ENCODE measurements at regions not wholly inside any gene's neighbourhood (a gene's known extent, or its start where the extent isn't known, plus 50 kb on each side); places are given as distances from the start of the nearest gene placed in this dataset.
"Not testable (repeated sequence)": the region's sequence is repeated elsewhere in the genome, so short reads cannot be mapped to it uniquely, and the experiment has no call there.

DNA sequence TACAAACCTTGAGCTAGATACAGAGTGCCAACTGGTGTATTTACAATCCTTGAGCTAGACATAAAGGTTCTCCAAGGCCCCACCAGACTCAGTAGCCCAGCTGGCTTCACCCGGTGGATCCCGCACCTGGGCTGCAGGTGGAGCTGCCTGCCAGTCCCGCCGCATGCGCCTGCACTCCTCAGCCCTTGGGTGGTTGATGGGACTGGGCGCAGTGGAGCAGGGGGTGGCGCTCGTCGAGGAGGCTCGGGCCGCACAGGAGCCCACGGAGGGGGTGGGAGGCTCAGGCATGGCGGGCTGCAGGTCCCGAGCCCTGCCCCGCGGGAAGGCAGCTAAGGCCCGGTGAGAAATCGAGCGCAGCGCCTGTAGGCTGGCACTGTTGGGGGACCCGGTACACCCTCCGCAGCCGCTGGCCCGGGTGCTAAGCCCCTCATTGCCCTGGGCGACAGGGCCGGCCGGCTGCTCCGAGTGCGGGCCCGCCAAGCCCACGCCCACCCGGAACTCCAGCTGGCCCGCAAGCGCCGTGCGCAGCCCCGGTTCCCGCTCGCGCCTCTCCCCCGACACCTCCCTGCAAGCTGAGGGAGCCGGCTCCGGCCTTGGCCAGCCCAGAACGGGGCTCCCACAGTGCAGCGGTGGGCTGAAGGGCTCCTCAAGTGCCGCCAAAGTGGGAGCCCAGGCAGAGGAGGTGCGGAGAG lies 116.5 kb upstream of the NEIL3 start:
- not testable (repeated sequence) for DNase-seq

DNA sequence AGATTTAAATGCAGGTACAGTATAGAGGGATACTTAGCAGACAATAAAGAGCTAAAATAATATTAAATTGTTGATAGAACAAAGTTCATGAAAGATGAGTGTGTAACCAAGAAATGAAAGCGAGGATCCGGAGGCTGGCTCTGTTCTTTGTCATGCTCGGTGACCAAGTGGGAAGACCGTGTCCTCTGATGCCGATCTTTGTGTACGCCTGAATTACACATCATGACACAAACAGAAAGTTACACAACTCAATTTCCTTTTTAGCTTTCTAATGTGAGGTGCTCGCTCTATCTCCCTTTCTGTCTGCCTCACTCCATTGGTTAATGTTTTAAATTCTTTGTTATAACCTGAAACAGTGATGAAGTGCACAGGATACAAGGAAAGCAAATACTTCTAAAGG lies 114.8 kb upstream of the NEIL3 start:
- DNase-seq, result no peak

DNA sequence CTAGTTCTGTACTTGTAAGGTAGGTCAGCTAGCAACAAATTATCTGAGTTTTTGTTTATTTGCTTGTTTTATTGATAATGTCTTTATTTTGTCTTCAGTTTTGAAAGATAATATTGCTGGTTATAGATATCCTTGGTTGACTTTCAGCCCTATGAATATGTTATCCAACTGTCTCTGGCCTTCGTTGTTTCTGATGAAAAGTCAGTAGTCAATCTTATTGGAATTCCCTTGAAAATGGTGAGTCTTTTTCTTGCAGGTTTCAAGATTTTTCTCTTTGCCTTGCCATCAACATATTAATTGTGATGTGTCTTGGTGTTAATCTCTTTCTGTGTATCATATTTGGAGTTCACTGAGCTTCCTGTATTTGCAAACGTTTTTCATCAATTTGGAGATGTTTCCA lies 113.1 kb upstream of the NEIL3 start:
- no peak for DNase-seq

DNA sequence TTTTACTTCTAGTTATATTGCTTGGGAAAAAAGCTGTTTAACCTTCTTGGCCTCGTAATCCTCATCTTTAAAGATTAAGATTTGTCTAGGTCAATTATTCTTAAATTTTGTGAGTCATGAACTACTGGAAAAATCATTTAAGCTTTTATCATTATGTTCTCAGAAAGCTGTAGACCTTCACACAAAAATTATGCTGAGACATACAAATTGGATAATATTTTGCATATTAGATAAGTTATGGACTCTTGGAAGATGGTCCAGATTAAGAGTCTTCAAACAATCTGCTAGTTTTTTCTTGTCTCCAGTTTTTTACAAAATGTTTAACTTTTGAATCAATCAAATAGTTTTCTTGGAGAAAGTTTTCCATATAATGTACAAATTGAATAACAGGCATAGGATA lies 108.1 kb upstream of the NEIL3 start:
- DNase-seq, result no peak

DNA sequence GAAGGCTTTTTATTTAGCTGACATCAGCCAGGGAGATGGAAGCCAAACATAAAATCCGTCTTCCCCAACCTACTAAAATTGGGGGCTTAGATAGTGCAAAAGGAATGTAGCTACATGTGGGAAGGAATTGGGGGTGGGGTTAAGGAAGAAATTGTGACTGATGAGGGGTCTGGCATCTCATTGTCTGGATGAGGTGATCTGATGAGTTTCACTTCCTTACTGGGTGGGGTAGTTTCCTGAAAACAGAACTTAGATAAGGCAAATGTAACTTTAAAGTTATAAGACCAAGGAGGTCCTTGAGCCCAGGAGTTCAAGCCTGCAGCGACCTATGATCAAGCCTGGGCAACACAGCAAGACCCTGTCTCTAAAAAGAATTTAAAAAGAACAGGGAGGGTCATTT lies 105.5 kb upstream of the NEIL3 start:
- no peak for DNase-seq

DNA sequence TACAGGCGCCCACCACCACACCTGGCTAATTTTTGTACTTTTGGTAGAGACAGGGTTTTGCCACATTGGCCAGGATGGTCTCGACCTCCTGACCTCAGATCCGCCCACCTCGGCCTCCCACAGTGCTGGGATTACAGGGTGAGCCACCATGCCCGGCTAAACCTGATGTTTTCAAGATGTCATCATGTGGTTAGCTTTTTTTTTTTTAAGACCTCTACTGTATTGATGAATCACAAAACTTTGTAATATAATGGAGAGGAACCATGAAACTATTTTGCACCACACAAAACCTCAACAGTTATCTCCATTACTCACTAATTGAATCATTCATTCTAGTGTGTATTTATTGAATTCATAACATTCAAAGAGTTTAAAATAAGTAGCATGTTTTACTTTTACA lies 94.7 kb upstream of the NEIL3 start:
- DNase-seq, result no peak

DNA sequence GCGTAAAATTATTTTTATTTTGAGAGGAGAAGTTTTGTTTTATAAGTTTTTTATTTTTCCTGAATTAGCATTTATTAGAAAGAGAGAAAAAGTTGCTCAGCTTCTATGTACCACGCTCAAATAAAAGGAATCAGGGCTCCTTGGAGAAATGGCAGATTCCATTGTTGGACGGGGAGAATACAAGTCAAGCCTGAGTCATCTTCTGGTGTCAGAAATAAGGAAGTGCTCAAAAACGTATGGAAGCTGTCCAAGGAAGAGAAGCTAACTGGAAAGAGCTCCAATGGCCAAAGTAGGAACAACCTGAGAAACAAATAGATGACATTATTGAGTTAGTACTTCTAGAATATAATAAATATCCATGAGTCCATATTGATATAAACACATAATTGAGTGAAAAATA lies 89.3 kb upstream of the NEIL3 start:
- no peak for DNase-seq

DNA sequence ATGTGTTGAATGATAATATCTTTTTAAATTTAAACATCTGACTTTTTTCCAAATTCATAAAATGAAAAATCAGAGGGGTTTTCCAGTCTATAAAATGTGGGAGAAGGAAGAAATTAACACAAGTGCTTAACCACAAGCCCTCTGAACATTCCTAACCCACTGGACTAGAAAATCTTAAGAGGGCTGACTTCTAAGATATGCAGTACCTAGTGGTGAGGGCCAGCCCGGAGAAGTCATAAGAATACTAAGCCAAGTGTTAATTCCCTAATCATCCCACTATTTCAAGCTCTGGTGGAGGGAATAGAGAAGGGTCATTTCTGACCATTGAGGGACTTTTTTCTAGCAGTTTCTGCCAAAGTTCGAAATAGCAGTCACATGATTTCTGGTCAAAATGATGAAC lies 86.9 kb upstream of the NEIL3 start:
- no peak for DNase-seq

DNA sequence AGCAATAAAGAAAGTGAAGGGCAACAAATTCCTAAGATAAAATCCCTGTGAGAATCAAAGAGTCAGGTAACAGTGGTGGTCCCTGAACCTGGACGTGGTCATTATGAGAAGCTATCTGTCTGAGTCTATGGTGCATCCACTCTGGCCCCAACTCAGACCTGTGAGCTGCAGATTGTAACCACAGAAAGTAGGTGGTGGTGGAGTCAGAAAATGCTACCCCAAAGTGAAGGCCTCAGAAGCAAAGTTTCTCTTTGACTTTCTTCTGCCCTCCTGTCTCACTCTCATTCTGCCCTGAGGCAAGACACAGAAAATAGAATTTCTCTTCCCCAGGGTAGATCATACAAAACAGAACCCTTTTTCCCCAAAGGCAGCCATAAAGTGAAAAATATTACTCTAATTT lies 84.1 kb upstream of the NEIL3 start:
- no peak for DNase-seq

DNA sequence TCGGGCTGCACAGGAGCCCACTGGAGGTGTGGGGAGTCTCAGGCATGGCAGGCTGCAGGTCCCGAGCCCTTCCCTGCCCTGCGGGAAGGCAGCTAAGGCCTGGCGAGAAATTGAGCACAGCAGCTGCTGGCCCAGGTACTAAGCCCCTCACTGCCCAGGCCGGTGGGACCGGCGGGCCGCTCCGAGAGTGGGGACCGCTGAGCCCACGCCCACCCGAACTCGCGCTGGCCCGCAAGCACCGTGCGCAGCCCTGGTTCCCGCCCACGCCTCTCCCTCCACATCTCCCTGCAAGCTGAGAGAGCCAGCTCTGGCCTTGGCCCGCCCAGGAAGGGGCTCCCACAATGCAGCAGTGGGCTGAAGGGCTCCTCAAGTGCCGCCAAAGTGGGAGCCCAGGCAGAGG lies 82.0 kb upstream of the NEIL3 start:
- DNase-seq, result no peak

DNA sequence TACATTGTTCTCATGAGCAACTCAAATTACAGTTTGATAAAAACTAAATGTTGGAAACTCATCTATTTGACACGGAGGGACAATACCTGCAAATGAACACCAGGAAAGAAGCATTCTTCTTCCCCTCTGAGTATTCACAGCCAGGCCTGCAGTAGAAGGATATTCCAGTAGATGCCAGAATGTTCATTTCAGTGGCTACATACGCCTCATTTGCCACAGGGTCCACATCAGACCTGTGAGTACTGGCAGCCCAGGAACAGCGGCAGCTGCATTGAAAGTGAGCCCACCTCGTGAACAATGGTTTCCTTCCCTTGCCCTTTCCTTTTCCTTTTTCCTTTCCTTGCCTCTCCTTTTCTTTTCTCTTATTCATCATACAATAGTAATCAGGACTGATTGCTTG lies 81.1 kb upstream of the NEIL3 start:
- no peak for DNase-seq

DNA sequence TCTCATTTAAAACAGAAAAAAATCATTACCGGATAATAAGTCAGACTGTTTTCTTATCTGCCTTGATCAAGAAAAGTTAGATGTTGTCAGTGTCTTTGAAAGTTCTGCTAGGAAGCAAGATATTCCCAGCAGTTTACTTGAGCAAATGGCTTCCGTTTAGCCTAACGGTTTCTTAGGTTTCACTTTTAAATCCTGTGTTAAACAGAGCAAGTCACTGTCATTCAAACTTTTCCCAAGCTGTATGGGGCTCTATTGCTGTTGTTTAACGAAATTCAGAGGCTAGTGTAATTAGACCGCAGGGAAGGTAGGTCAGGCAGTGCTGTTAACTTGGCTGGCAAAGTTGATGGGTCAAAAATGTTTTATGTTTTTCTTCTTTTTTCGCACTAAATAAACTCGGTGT lies 80.3 kb upstream of the NEIL3 start:
- DNase-seq, result no peak

DNA sequence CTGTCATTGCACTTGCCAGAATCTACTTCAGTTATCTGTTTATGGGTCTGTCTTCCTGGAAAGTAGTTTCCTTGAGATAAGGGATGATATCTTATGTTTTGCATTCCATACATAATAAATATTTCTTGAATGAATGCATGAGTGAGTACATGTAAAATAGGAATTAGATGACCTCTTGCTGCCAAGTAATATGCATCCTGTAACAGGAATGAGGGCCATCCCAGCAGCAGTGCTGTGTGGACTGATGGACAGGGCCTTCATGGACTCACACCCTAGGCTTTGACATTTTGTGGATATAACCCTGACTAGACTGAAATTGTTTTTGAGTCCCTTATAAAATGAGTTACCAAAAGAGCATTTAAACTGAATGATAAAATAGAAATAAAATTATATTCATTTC lies 77.2 kb upstream of the NEIL3 start:
- no peak for DNase-seq

DNA sequence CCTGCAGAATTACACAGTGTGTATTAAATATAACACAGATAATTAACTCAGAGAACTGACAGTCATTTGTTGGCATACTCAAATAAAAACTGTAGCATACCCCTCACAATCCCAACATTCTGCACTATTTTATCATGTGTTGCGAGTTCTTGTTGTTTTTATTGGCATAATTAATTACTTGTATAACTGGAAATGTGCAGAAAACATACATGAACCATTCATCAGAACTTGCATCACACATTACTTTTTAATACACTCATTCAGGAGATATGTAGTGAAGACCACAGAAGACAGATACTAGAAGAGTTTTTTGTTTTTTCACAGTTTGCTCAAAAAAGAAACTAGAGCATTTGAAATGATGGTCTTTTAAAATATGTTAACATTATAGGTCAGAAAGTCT lies 74.6 kb upstream of the NEIL3 start:
- DNase-seq, result no peak

DNA sequence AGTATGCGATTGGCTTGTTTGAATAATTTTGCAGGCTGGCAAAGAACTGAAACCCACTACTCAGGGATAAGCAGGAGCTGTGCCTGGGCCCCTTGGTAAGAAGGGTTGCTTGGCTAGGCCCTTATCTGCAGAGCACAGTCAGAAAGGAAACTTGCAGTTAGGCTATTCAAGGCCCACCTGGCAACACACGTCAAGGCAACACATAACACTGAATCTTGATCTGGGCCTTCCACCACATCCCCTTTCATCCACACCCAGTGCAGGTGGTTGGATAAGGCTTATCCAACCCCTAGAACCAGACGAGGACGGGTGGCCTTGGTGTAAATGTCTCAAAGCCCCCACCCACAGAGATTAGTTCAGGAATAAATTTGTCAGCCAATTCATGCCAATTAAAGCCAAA lies 72.8 kb upstream of the NEIL3 start:
- DNase-seq, result no peak

DNA sequence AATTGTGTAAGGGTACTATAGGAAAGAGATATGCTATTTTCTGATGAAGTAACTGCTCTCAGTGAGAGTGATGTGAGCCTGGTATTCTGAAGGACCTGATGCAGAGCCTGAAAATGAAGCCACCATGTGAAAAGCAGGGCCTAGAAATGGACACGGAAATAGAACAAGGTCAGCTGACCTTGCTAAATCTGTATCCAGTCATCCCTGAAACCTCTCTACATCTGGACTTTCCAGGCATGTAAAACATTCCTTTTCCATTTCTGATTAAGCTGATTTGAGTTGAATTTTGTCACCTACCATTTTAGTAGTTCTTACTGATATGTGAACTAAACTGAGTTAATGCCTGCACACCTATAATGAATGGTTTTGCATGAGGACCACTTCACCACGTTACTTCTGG lies 72.4 kb upstream of the NEIL3 start:
- no peak for DNase-seq

DNA sequence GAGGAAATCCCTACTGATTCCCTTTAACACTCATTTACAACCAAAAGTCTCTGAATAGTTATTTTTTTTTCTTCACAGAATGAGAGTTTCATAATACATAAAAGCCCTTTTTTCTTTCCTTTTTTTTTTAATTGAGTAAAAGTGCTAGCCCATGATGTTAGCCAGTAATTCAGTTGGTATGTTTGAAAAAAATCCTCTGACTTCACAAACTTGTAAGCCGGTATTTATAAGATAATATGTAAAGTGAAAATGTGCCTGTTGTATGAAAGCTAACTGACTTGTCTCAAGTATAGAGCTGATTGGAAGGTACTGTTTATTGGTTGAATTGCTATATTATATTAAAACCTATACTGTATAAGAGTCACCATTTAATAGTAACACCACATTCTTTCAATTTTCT lies 70.2 kb upstream of the NEIL3 start:
- no peak for DNase-seq

DNA sequence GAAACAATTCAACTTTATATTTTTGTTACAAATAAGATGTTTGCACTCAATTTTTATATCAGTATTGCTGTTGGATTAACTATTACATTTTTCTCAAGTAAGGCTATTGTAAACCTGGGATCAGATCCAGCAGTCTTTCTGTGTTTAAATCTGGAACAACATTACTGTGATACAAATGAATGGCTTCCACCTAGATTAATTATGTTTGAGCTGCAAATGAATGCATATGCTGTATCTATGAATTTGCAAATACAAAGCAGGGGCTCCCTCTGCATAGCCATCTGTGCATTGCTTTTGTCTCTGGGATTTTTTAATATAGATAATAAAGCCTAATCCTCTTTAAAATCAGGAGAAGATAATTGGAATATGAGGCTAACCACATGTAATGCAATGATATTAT lies 69.8 kb upstream of the NEIL3 start:
- DNase-seq, result no peak

DNA sequence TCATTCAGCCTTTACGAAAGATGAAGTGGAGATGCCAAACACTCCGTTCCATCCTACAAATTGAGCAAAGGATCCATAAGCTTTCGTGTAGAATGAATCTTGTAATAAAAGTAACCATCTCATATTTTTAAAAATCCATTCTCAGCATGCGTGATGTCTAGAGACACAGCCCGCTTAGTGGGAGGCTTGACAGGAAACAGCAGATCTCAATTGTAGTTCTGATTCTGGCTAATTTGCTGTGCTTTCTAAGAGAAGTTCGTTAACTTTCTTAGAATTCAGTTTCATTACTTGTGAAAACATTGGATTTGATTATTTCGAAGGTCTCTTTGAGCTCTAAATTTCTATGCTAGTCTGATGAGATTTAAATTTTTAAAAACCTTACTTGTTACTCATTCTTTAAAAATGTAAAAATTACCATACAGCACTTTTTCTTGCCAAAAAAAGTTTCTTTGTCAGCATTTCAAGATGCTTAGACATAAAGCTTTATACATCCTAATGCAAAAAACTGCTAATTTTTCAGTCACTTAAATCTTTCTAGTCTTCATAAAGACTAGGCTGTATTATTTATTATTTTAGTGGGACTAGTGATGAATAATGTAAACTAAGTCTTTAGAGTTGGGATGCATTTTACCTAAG lies 66.9 kb upstream of the NEIL3 start:
- DNase-seq, result no peak

DNA sequence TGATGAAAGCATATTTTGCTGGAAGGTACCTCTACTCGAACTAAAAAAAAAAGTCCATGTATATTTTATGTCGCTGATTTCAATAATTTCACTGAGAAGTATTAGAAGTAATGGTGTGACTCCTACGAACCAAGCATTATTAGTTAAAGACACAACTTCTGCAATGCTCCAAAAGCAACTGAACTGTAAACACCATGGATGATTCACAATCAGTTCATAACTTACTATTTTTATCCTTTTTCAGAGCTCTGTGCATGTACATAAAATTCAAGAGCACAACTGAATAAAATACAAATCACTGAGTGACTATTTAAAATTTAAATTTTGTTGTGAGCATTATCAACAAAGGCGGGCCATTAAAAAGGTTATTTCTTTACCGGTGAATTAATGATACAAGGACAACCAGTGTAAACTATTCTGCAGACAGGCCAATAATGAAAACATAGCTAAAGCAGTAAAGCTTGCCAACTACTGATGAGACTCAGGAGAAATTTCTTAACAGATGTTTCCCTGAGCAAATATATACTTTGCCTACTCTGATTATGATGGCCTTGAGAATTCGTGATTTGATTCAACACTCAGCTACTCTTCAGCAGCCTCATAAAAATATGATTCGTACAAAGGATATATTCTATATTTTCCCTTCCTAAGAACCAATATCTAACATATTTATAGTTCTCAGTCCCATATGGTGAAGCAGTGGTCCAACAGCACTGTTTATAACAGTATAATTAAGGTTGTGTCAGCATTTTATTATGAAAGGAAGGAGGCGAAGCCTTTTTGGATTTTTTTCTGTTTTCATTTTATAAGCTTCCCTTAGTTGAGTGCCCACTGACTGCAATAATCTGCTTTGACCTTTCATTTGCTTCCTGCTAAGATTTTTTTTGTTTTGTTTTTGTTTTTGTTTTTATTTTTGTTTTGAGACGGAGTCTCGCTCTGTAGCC lies 62.8 kb upstream of the NEIL3 start:
- DNase-seq, result no peak

DNA sequence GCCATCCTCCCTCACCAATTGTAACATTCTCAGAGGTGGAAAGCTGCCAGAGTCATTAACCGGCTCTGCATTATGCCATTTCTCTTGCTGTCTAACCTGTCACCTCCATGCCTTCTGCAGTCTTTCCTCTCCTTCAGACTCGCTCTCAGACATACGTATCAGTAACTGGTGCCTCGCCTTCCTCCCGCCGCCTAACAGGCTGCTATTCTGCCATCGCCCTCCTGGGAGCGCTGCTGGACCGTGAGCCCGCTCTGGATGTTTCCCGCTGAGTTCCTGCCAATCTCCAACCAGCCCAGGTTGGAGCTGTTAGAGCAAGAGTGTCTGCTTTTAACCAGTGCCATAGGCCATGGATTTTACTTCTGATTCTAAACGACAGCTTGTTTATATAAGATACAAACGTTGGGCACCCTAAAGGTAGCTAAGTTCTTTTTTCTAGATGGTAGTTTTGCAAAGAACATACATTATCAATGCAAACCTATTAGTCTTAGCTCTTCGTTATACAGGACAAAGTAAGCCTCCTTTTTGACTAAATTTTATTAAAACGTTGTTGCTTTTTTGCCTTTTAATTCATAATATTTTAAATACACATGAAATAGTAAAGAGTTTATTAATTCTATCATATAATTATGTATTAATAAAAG lies 59.5 kb upstream of the NEIL3 start:
- peak; percentile 62 to 72 for DNase-seq

DNA sequence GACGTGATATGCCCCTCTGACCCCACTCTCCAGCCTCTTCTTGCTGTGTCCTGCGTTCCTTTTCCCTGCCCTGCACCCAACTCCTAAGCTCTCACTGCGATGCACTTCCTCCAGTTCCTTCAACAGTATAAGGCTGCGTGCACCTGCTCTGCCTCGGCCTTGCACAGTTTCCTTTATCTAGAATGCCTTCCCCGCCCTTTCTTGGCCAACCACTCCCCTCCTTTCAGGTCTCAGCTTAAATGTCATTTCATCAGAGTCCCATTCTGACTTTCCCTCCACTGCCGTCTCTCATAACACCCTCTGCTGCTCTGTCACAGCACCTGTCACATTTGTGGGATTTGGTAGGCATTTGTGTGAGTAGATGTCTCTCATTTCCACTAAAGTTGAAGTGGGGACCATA lies 58.4 kb upstream of the NEIL3 start:
- DNase-seq, result peak in 1 of 2 donors; percentile 5

DNA sequence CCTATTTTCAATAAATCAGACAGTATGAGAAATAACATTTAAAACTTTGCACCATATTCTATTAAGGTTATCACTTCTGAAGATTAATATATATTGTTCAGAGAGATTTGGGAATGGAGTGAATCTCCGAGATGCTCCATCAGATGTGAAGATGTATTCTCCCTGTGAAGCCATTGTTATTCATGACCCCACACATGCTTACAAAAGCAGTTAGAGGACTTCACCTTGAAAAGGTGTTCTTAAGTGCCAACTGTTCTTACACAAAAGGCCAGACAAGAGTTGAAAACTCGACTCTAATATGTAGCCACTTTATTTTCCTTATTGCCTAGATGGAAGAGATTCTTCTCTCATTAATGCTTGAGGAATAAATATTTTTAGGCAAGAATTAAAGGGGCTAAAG lies 54.3 kb upstream of the NEIL3 start:
- DNase-seq, result no peak

DNA sequence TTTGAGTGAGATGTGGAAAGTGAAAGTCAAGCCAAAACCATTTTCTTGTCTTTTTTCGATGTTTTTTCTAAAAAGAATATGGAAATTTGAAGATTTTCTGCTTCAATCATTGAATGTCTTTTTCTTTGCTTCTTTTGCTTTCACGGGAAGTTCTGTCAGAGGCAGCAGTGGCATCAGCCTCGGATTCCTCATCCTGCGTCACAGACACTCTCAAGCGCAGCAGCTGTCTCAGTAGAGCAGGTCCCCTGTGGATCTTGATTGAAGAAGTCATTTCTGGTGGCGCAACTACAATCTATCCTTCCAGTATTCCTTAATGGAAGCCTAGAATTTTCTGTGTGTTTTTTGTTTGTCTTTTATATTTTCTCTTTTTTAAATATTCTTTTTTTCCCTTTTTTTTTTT lies 52.7 kb upstream of the NEIL3 start:
- no peak for DNase-seq

Data from stimulated activated CD4-positive, alpha-beta T cell treated with anti-CD3 and anti-CD28 coated beads, Interleukin-2, amount 100 ng/mL, for 24 hours (primary cell).